HEK293 (cell line): ENCODE measurements at regions not wholly inside any gene's neighbourhood (a gene's known extent, or its start where the extent isn't known, plus 50 kb on each side); places are given as distances from the start of the nearest gene placed in this dataset.

Source experiments
- CTCF ChIA-PET: fragments of 350-600 bp; formaldehyde crosslinking; extraction: SDS; loops from one replicate; lab custom pipeline; 2021; ENCODE audit warnings: antibody characterized with exemption; lab: Yijun Ruan, JAX
- POLR2A ChIA-PET: fragments of 300-600 bp; formaldehyde crosslinking; extraction: SDS; loops from one replicate; lab custom pipeline; 2020; ENCODE audit warnings: antibody characterized with exemption, inconsistent platforms; lab: Yijun Ruan, JAX
- H3K27ac ChIP-seq: fragments of 200-500 bp; sonication (Bioruptor generic); 2 replicates; pipeline ENCODE4 v1.5.1; 2014; ENCODE audit warnings: low read depth, low read length, control low read depth, inconsistent platforms; ENCODE audit errors: extremely low read depth
- H3K36me3 ChIP-seq, 2 experiments: fragments of 200-500 bp in 1 of 2; sonication (Bioruptor generic) in 1 of 2; 1 replicate in 1 of 2; 2 replicates in 1 of 2; pipeline ENCODE4 v1.5.1; 2014 to 2017; ENCODE audit warnings: inconsistent platforms in 2 of 2, low read length in 2 of 2; ENCODE audit not compliant: control insufficient read depth in 2 of 2, insufficient read depth in 1 of 2
- H3K4me1 ChIP-seq: fragments of 200-500 bp; sonication (Bioruptor generic); 2 replicates; pipeline ENCODE4 v1.5.1; 2014; ENCODE audit warnings: mild to moderate bottlenecking, low read length, inconsistent platforms; ENCODE audit not compliant: control insufficient read depth, insufficient read depth
- H3K4me3 ChIP-seq: 2 replicates; pipeline ENCODE4 v1.5.1; 2011; ENCODE audit warnings: low read depth, mild to moderate bottlenecking, control low read depth, low read length, moderate library complexity
- H3K9me3 ChIP-seq: fragments of 200-500 bp; sonication (Bioruptor generic); 2 replicates; pipeline ENCODE4 v1.5.1; 2014; ENCODE audit warnings: low read depth, low read length, inconsistent platforms; ENCODE audit not compliant: control insufficient read depth, insufficient read depth
- GLI4 ChIP-seq: fragments of 450-650 bp; formaldehyde crosslinking; IDR thresholded peaks from 2 replicates; pipeline ENCODE4 v1.5.1; 2016; ENCODE audit warnings: missing biosample characterization, missing genetic modification characterization
- HOXA7 ChIP-seq: sonication (generic); formaldehyde crosslinking; IDR thresholded peaks from 2 replicates; pipeline ENCODE4 v1.8.1; 2022; ENCODE audit warnings: missing genetic modification reagents, borderline replicate concordance
- HOXC10 ChIP-seq: sonication (generic); formaldehyde crosslinking; IDR thresholded peaks from 2 replicates; pipeline ENCODE4 v1.8.1; 2023; ENCODE audit warnings: mild to moderate bottlenecking, missing genetic modification reagents
- KLF7 ChIP-seq: fragments of 450-650 bp; formaldehyde crosslinking; IDR thresholded peaks from 2 replicates; pipeline ENCODE4 v1.5.1; 2016; ENCODE audit warnings: missing biosample characterization, missing genetic modification characterization, borderline replicate concordance
- PRDM1 ChIP-seq: fragments of 450-650 bp; formaldehyde crosslinking; IDR thresholded peaks from 2 replicates; pipeline ENCODE4; 2016; ENCODE audit warnings: missing biosample characterization, missing genetic modification characterization
- REPIN1 ChIP-seq: fragments of 450-650 bp; formaldehyde crosslinking; IDR thresholded peaks from 2 replicates; pipeline ENCODE4 v1.5.1; 2017; ENCODE audit warnings: missing biosample characterization, missing genetic modification characterization, low read depth
- TCF7L2 ChIP-seq: IDR thresholded peaks from 2 replicates; pipeline ENCODE4 v1.6.1; 2011; ENCODE audit warnings: low read depth, mild to moderate bottlenecking, inconsistent platforms, low read length, moderate library complexity, borderline replicate concordance
- ZBTB17 ChIP-seq: fragments of 450-650 bp; formaldehyde crosslinking; IDR thresholded peaks from 2 replicates; pipeline ENCODE4 v1.5.1; 2016; ENCODE audit warnings: missing biosample characterization, missing genetic modification characterization
- ZBTB7A ChIP-seq: fragments of 450-650 bp; formaldehyde crosslinking; IDR thresholded peaks from 2 replicates; pipeline ENCODE4 v1.5.1; 2016; ENCODE audit warnings: low read depth, missing biosample characterization, missing genetic modification characterization
- ZFHX2 ChIP-seq: fragments of 450-650 bp; formaldehyde crosslinking; conservative IDR thresholded peaks from 2 replicates; pipeline ENCODE4 v1.5.1; 2016; ENCODE audit warnings: missing biosample characterization, missing genetic modification characterization
- ZFP69B ChIP-seq: fragments of 450-650 bp; formaldehyde crosslinking; IDR thresholded peaks from 2 replicates; pipeline ENCODE4 v1.5.1; 2016; ENCODE audit warnings: missing biosample characterization, missing genetic modification characterization
- ZNF121 ChIP-seq: fragments of 450-650 bp; formaldehyde crosslinking; IDR thresholded peaks from 2 replicates; pipeline ENCODE4 v1.5.1; 2016; ENCODE audit warnings: missing biosample characterization, missing genetic modification characterization
- ZNF140 ChIP-seq: fragments of 450-650 bp; formaldehyde crosslinking; IDR thresholded peaks from 2 replicates; pipeline ENCODE4 v1.5.1; 2016; ENCODE audit warnings: missing biosample characterization, missing genetic modification characterization
- ZNF19 ChIP-seq: fragments of 450-650 bp; formaldehyde crosslinking; IDR thresholded peaks from 2 replicates; pipeline ENCODE4; 2016; ENCODE audit warnings: missing biosample characterization, missing genetic modification characterization, low read depth
- ZNF23 ChIP-seq: fragments of 450-650 bp; formaldehyde crosslinking; IDR thresholded peaks from 2 replicates; pipeline ENCODE4 v1.5.1; 2016; ENCODE audit warnings: missing biosample characterization, missing genetic modification characterization, borderline replicate concordance
- ZNF239 ChIP-seq: fragments of 450-650 bp; formaldehyde crosslinking; IDR thresholded peaks from 2 replicates; pipeline ENCODE4 v1.5.1; 2016; ENCODE audit warnings: missing biosample characterization, missing genetic modification characterization
- ZNF341 ChIP-seq: fragments of 450-650 bp; formaldehyde crosslinking; IDR thresholded peaks from 2 replicates; pipeline ENCODE4; 2016; ENCODE audit warnings: low read depth, missing biosample characterization, missing genetic modification characterization
- ZNF514 ChIP-seq: fragments of 450-650 bp; formaldehyde crosslinking; IDR thresholded peaks from 2 replicates; pipeline ENCODE4 v1.5.1; 2016; ENCODE audit warnings: missing biosample characterization, missing genetic modification characterization
- ZNF544 ChIP-seq: fragments of 450-650 bp; formaldehyde crosslinking; IDR thresholded peaks from 2 replicates; pipeline ENCODE4 v1.5.0; 2017; ENCODE audit warnings: missing biosample characterization, missing genetic modification characterization
- ZNF623 ChIP-seq: fragments of 450-650 bp; formaldehyde crosslinking; IDR thresholded peaks from 2 replicates; pipeline ENCODE4 v1.5.1; 2016; ENCODE audit warnings: missing biosample characterization, missing genetic modification characterization
- ZNF658 ChIP-seq: fragments of 450-650 bp; formaldehyde crosslinking; IDR thresholded peaks from 2 replicates; pipeline ENCODE4; 2016; ENCODE audit warnings: missing biosample characterization, missing genetic modification characterization
- ZNF747 ChIP-seq: fragments of 450-650 bp; formaldehyde crosslinking; IDR thresholded peaks from 2 replicates; pipeline ENCODE4 v1.5.1; 2016; ENCODE audit warnings: missing biosample characterization, missing genetic modification characterization
- ZNF785 ChIP-seq: fragments of 450-650 bp; formaldehyde crosslinking; IDR thresholded peaks from 2 replicates; pipeline ENCODE4 v1.5.1; 2016; ENCODE audit warnings: missing biosample characterization, missing genetic modification characterization
- TF ChIP-seq, protein P1 (sequence below): fragments of 450-650 bp; formaldehyde crosslinking; IDR thresholded peaks from 2 replicates; pipeline ENCODE4 v1.5.1; 2016; ENCODE audit warnings: missing biosample characterization, missing genetic modification characterization
- TF ChIP-seq, protein P2 (sequence below): fragments of 450-650 bp; formaldehyde crosslinking; conservative IDR thresholded peaks from 2 replicates; pipeline ENCODE4 v1.5.1; 2016; ENCODE audit warnings: low read depth, missing biosample characterization, missing genetic modification characterization
- TF ChIP-seq, protein P3 (sequence below): fragments of 450-650 bp; formaldehyde crosslinking; IDR thresholded peaks from 2 replicates; pipeline ENCODE4 v1.5.1; 2016; ENCODE audit warnings: missing biosample characterization, missing genetic modification characterization
- TF ChIP-seq, protein P4 (sequence below): fragments of 450-650 bp; IDR thresholded peaks from 2 replicates; pipeline ENCODE4 v1.5.1; 2018; ENCODE audit warnings: missing biosample characterization, mild to moderate bottlenecking, missing genetic modification characterization

DNA sequence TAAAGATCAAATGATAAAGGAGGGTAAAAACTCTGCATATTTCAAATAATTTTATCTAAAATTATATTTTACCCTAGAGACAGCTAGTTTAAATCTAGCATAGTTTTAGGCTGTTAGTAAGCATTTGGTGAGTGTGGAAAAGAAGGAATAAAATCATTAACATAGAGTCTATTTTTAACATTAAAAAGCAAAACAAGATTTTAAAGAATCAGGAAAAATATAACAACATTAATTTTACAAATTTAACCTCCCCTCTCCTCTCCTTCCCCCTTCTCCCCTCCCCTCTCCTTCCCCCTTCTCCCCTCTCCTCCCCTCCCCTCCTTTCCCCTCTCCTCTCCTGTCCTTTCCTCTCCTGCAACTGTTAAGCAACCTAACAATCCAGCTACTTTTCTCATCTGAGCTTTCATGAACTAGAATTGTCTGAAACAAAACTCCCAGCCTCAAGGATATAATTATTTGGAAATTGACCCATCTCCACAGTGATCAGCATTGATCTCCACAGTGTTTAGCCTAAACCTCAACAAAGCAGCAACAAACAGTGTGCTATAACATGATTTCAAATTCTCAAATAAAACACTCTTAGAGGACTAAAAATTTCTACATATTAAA, 293.2 kb downstream of the PPP1R3A start (continued):
- TF ChIP-seq GLI4 (tag by site-specific recombination) (no peak), ZNF747 (tag by site-specific recombination) (no peak), HOXC10 (no peak), ZNF623 (no peak), ZNF23 (tag by site-specific recombination) (no peak), ZNF19 (tag by site-specific recombination) (no peak), ZNF785 (tag by site-specific recombination) (no peak), ZNF239 (tag by site-specific recombination) (no peak), ZNF341 (no peak), ZNF658 (tag by site-specific recombination) (no peak), ZBTB17 (tag by site-specific recombination) (no peak), PRDM1 (tag by site-specific recombination) (no peak)

DNA sequence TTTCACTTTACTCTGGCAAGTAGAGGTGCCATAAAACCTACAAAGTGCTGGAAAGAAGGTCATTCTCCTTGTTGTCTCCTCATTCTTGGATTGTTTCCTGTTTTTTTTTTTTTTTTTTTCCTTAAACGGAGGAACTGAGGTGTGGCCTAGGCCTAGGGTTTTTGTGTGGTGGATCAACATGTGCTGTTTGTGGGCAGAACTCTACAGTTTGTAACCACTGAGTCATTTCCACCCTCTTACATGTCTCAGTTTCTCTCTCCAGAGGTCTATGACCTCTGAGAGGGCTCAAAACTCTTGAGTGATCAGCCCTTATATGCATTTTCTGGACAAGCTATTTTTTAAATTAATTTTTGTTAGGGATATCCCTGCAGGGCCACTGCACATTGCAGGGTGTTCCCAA, 296.0 kb downstream of the PPP1R3A start:
- Histone ChIP-seq H3K9me3 (no peaks in the 10 kb centered on the region), H3K36me3 (no peaks in the 10 kb centered on the region), H3K4me3 (no peak overlapping the region), H3K27ac (no peak overlapping the region), H3K4me1 (no peaks in the 10 kb centered on the region)
- ChIA-PET POLR2A (no interaction called here), CTCF (no interaction called here)
- TF ChIP-seq KLF7 (tag by site-specific recombination), result no peak
- no peak for TF ChIP-seq ZNF121 (tag by site-specific recombination)
- TF ChIP-seq ZNF341, result no peak
- TF ChIP-seq ZBTB7A (tag by site-specific recombination), result no peak

DNA sequence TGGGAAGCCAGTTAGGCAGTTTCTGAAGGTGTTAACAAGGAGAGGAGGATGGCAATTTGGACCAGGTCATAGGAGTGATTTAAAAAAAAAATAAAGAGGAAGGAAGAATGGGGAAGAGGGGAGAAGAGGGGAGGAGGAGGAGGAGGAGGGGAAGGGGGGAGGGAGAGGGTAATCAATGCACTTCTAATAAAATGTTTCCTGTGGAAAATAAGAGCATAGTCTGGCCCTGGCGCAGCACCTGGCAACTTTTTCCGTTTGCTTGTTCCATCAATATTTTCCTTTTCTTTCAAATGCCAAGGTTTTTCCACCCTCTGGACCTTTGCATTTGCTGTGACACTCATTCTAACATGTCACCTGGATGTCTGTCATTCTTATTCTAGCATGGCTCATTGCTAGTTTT, 308.2 kb downstream of the PPP1R3A start:
- Histone ChIP-seq H3K4me1 (no peaks in the 10 kb centered on the region), H3K27ac (no peak overlapping the region), H3K9me3 (no peaks in the 10 kb centered on the region), H3K36me3 (no peaks in the 10 kb centered on the region), H3K4me3 (no peak overlapping the region)
- ChIA-PET POLR2A (no interaction called here), CTCF (no interaction called here)
- TF ChIP-seq, protein P1, sequence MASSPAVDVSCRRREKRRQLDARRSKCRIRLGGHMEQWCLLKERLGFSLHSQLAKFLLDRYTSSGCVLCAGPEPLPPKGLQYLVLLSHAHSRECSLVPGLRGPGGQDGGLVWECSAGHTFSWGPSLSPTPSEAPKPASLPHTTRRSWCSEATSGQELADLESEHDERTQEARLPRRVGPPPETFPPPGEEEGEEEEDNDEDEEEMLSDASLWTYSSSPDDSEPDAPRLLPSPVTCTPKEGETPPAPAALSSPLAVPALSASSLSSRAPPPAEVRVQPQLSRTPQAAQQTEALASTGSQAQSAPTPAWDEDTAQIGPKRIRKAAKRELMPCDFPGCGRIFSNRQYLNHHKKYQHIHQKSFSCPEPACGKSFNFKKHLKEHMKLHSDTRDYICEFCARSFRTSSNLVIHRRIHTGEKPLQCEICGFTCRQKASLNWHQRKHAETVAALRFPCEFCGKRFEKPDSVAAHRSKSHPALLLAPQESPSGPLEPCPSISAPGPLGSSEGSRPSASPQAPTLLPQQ, result no peak
- no peak for TF ChIP-seq HOXA7
- no peak for TF ChIP-seq ZNF544 (tag by site-specific recombination)
- TF ChIP-seq ZFHX2 (tag by site-specific recombination), result no peak
- no peak for TF ChIP-seq ZFP69B (tag by site-specific recombination)
- TF ChIP-seq, protein P2, sequence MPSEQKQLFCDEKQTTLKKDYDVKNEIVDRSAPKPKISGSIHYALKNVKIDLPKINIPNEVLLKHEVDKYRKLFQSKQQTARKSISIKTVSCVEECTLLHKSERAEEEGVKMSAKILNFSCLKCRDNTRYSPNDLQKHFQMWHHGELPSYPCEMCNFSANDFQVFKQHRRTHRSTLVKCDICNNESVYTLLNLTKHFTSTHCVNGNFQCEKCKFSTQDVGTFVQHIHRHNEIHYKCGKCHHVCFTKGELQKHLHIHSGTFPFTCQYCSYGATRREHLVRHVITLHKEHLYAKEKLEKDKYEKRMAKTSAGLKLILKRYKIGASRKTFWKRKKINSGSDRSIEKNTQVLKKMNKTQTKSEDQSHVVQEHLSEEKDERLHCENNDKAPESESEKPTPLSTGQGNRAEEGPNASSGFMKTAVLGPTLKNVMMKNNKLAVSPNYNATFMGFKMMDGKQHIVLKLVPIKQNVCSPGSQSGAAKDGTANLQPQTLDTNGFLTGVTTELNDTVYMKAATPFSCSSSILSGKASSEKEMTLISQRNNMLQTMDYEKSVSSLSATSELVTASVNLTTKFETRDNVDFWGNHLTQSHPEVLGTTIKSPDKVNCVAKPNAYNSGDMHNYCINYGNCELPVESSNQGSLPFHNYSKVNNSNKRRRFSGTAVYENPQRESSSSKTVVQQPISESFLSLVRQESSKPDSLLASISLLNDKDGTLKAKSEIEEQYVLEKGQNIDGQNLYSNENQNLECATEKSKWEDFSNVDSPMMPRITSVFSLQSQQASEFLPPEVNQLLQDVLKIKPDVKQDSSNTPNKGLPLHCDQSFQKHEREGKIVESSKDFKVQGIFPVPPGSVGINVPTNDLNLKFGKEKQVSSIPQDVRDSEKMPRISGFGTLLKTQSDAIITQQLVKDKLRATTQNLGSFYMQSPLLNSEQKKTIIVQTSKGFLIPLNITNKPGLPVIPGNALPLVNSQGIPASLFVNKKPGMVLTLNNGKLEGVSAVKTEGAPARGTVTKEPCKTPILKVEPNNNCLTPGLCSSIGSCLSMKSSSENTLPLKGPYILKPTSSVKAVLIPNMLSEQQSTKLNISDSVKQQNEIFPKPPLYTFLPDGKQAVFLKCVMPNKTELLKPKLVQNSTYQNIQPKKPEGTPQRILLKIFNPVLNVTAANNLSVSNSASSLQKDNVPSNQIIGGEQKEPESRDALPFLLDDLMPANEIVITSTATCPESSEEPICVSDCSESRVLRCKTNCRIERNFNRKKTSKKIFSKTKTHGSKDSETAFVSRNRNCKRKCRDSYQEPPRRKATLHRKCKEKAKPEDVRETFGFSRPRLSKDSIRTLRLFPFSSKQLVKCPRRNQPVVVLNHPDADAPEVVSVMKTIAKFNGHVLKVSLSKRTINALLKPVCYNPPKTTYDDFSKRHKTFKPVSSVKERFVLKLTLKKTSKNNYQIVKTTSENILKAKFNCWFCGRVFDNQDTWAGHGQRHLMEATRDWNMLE, result no peak
- no peak for TF ChIP-seq REPIN1 (tag by site-specific recombination)
- TF ChIP-seq, protein P3, sequence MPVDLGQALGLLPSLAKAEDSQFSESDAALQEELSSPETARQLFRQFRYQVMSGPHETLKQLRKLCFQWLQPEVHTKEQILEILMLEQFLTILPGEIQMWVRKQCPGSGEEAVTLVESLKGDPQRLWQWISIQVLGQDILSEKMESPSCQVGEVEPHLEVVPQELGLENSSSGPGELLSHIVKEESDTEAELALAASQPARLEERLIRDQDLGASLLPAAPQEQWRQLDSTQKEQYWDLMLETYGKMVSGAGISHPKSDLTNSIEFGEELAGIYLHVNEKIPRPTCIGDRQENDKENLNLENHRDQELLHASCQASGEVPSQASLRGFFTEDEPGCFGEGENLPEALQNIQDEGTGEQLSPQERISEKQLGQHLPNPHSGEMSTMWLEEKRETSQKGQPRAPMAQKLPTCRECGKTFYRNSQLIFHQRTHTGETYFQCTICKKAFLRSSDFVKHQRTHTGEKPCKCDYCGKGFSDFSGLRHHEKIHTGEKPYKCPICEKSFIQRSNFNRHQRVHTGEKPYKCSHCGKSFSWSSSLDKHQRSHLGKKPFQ (tag by site-specific recombination), result no peak
- TF ChIP-seq, protein P4, sequence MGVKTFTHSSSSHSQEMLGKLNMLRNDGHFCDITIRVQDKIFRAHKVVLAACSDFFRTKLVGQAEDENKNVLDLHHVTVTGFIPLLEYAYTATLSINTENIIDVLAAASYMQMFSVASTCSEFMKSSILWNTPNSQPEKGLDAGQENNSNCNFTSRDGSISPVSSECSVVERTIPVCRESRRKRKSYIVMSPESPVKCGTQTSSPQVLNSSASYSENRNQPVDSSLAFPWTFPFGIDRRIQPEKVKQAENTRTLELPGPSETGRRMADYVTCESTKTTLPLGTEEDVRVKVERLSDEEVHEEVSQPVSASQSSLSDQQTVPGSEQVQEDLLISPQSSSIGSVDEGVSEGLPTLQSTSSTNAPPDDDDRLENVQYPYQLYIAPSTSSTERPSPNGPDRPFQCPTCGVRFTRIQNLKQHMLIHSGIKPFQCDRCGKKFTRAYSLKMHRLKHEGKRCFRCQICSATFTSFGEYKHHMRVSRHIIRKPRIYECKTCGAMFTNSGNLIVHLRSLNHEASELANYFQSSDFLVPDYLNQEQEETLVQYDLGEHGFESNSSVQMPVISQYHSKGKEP (tag by site-specific recombination), result no peak
- TF ChIP-seq TCF7L2, result no peak
- TF ChIP-seq ZNF514 (tag by site-specific recombination), result no peak
- TF ChIP-seq ZNF140, result no peak
